ENCODE measurements at regions not wholly inside any gene's neighbourhood (a gene's known extent, or its start where the extent isn't known, plus 50 kb on each side); places are given as distances from the start of the nearest gene placed in this dataset.

GRCh38 chr13:64925727-64926126 lies 2304.4 kb downstream of the PCDH9 start:
- TF ChIP-seq EZH2 (IDR thresholded peaks at IDR 0.05), result no peak
- TF ChIP-seq POLR2AphosphoS5 (IDR thresholded peaks at IDR 0.05; ENCODE audit: borderline replicate concordance, low read depth, low read length), result no peak
- no peak for TF ChIP-seq FOXP2 (optimal IDR thresholded peaks at IDR 0.05; ENCODE audit: control extremely low read depth, extremely low read length, insufficient read depth)
